C4-2B (cell line): ENCODE measurements at regions not wholly inside any gene's neighbourhood (a gene's known extent, or its start where the extent isn't known, plus 50 kb on each side); places are given as distances from the start of the nearest gene placed in this dataset.

ENCODE experiments used
- H3K27ac ChIP-seq: fragments of 450-650 bp; 2 replicates; pipeline ENCODE4 v1.5.1; 2017
- CTCF ChIP-seq: fragments of 450-650 bp; conservative IDR thresholded peaks from 2 replicates; pipeline ENCODE4 v1.5.1; 2017; ENCODE audit warnings: mild to moderate bottlenecking
- ZFX ChIP-seq: fragments of 450-650 bp; IDR thresholded peaks from 2 replicates; pipeline ENCODE4 v1.6.1; 2017

- TF ChIP-seq CTCF (no peak), ZFX (no peak)
- H3K27ac ChIP-seq, result no peak overlapping the region
Measured at GRCh38 chr11:134736251-134736947, 324.4 kb upstream of the B3GAT1 start.

- no peak overlapping the region for H3K27ac ChIP-seq
- TF ChIP-seq CTCF (no peak), ZFX (no peak)
Measured at GRCh38 chr11:134734894-134735293, 322.9 kb upstream of the B3GAT1 start.

GRCh38 chr11:134734141-134734845 lies 322.3 kb upstream of the B3GAT1 start:
- TF ChIP-seq ZFX (no peak), CTCF (no peak)
- no peak overlapping the region for H3K27ac ChIP-seq

- no peak for TF ChIP-seq ZFX
- no peak for TF ChIP-seq CTCF
- H3K27ac ChIP-seq, result no peak overlapping the region
Measured at GRCh38 chr11:134733646-134734045, 321.6 kb upstream of the B3GAT1 start.

GRCh38 chr11:134731213-134731961 lies 319.3 kb upstream of the B3GAT1 start:
- H3K27ac ChIP-seq, result no peak overlapping the region
- no peak for TF ChIP-seq CTCF
- TF ChIP-seq ZFX, result no peak

GRCh38 chr11:134730561-134731212 lies 318.6 kb upstream of the B3GAT1 start:
- TF ChIP-seq ZFX (no peak), CTCF (no peak)
- H3K27ac ChIP-seq, result no peak overlapping the region
